Limb (tissue), 2 donors: ENCODE measurements at regions not wholly inside any gene's neighbourhood (a gene's known extent, or its start where the extent isn't known, plus 50 kb on each side); places are given as distances from the start of the nearest gene placed in this dataset.

Experiments used
- DNase-seq, 2 donors: peaks; one replicate each; pipeline ENCODE4 v3.0.0-alpha.2; 2016; ENCODE audit errors: extremely low spot score in 2 of 2

DNA sequence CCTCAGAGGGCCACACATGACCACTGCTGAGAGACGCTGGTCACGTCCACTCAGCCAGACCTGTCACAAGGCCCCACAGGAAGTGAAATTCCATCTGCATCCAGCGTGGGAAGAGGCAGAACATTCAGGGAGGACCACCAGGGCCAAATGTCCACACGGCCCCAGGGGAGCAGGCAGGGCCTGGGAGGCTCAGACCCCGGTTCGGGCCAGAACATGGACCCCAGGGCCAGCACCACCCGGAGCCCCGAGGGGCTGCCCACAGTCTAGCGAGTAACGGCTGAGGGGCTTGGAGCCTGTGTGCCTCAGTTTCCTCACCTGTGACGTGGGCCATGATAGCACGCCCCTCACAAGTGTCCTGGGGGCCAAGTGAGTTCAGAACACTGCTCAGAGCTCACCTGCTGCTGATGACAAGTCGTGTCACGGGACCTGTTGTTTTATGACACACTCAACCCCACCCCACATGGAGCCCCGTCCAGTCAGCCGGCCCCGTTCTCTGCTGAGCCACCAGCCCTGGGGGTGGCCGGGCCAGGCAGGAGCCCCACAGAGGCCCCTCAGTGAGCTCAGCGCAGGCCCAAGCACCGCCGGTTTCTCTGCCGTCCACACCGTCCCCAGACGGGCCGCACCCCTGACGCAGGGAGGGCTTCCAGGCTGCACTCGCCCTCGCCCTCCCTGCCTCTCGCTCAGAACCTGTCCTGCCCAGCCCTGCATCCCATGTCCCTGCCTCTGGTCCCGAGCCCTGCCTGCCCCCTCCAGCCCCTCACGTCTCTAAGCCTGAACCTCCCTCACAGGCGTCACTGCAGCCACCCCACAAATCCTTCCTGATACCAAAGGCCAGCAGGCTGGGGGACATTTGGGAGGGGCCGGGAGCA is 79.5 kb upstream of the GALNT9 start:
- no peak for DNase-seq

DNA sequence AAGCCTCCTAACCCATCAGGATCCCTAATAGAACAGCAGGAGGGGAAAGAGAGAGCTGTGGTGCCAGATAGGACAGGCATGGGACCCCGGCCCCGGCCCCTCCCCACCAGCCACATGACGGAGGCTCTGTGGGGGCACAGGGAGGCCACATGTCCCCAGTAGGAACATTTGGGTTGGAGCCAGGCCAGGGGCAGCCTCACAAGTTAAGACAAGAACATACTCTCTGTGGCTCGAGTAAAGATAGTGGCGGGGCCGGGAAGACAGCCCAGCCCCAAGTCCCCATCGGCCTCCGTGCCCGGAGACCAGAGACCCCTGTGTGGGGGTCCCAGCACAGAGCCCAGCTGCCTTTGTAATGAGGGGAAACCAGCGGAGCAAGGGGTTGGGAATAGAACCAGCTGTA is 78.6 kb upstream of the GALNT9 start:
- no peak for DNase-seq

DNA sequence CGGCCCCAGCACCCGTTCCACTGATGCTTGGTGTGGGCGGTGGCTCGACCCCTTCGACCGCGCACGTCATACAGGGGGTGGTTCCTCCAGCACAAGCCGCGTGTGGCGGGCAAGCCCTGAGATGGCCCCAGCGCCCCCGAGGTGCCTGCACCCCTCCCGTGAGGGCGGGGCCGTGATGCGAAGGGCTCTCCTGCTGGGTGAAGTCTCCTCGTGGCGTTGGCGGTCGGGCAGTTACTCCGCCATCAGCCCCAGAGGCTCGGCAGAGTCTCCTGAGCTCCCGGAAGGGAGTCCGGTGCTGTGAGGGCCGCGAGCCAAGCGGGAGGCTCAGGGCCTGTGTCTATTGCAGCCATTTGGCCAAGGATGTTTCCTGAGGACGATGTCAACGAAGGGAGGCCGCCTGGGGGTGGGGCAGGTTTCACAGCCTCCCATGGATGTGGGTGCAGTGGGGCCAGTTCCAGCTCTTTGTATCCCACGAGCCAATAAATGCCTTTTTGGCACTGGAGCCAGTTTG is 78.1 kb upstream of the GALNT9 start:
- no peak for DNase-seq

DNA sequence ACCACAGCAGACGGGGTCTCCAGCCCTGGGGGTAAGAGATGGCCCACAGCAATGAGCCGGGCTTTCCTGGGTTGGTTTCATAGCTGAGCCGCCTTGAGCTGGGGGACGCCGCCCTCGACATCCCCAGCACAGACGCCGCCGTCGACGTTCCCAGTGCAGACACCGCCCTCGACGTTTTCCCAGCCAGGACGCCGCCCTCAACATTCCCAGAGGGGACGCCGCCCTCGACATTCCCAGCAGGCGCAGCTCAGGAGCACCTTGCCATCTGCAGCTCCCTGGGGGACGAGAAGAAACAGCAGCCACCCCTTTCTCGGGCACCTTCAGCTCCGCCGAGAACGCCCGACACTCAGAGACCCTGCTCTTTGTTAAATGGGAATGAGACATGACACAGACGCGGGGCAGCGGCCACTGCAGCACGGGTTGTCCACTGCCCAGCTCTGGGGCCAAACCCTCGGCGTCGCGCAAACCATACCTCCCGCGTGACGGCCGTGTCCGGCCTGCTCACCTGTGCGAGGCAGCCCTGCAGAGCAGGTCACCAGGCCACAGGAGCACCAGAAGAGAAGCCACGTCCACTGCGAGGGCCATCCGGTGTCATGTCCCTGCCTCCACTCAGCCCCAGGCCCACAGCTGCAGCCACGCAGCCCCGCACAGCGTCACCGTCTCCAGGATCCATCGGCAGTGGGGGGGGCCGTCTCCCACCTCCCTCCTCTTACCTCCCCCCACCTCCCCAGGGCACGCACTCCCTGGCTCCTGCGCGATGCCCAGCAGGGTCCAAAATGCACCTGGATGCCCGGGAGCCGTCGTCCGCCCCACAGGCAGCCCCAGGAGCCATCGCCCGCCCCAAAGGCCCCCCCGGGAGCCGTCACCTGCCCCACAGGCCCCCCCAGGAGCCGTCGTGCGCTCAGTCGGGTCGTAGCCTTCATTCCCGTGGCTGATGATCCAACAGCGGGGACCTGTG is 77.4 kb upstream of the GALNT9 start:
- DNase-seq, result no peak

DNA sequence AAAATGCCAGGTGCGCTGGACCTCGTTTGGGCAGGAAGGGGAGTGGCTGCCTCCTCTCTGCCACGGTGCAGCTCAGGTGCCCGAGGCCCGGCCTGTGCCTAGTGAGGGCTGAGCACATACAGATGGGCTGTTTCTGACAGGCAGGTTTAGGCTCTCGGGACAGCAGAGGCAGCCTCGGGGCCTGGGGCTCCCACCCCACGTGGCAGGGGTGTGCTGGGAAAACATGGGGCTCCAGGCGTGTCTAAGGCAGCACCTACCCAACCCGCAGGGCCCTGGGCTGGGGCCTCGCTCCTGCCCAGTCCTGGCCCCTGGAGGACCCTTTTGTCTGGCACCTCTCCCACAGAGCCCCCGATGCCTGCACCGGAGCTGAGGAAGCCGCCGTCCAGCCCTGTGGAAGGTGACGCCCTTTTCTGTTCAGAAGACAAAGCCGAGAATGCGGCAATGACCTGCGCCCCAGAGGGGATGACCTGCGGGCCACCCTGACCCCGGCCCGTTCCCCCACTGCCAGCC is 76.4 kb upstream of the GALNT9 start:
- no peak for DNase-seq

DNA sequence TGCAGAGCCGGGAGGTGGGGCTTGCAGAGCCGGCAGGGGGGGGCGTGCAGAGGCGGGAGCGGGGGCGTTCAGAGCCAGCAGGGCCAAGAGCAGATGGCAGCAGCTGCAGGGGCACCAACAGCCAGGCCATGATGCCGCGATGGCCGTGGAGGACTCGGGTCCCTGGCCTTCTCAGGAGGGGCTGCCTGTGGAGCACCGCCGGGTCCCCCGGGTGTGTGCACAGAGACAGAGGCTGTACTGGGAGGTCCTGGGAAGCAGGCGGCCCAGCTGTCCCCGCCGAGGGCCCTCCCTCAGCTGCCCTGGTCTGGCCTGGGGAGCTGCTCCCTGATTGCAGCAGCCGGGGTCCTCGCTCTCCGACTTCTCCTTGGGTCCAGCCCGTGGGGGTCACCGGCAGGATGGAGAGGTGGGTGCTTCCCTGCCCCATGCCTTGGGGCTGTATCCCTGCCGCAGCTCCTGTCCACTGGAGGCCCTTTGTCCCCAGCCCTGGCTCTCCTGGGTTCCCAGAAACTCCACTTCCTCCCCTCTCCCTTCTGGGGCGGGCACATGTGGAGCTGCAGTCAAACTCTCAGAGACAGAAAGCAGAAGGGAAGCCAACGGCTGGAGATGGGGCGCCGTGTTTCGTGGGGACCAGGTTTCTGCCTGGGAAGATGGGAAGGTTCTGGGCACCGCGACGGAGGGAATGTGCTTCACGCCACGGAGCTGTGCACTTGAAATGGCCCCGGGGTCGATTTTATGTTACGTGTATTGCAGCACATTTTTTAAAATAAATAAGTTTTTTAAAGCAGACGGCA is 75.8 kb upstream of the GALNT9 start:
- DNase-seq, result no peak

DNA sequence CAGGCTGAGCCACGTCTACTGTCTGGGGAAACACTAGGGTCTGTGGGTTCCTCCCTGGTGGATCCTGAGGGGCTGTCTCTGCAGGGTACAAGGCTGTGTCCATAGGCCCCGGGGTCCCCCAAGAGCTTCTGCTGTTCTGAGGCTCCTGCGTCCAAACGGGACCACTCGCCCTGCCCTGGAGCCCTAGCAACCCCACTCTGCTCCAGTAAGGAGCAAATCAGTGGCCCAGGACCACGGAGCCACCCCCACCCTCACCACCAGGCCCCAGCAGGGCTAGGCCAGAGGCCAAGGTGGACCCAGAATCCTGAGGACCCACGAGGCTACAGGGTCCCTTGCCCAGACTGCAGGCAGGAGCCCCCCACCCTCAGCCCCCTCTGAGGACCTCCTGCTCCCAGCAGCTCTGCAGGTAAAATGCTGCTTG is 75.1 kb upstream of the GALNT9 start:
- DNase-seq, result no peak

DNA sequence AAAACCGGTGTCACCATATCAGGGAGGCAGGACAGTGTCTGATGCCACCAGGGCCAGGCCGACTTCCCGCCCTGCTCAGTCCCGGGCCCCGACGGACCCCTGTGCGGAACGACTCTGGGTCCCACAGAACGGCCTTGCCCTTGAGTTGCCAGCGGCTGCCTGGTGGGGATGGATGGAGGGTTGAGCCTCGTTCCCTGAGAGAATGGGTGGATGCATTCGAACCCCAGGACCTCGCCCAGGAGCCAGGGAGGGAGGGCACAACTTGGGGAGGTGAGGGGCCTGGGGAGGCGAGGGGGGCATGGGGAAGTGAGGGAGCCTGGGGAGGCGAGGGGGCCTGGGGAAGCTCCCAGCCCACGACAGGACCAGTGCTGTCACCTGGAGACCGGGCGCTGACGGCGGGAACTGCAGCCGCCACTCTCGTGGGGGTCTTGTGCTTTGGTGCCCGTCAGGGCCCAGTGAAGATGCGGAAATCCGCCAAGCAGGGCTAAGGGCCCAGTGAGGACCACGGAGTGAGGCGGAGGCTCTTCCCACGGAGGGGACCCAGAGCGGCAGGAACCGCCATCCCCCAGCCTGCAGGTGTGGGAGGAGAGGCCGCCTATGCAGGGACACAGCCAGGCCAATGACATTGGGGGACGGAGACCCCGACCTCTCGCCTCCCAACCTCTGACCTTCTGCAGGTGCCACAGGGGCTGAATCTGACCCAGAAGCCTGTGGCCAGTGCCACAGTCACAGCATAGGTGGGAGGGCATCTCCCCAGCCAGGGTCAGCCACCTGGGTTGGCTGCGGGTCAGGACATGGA is 74.4 kb upstream of the GALNT9 start:
- no peak for DNase-seq

DNA sequence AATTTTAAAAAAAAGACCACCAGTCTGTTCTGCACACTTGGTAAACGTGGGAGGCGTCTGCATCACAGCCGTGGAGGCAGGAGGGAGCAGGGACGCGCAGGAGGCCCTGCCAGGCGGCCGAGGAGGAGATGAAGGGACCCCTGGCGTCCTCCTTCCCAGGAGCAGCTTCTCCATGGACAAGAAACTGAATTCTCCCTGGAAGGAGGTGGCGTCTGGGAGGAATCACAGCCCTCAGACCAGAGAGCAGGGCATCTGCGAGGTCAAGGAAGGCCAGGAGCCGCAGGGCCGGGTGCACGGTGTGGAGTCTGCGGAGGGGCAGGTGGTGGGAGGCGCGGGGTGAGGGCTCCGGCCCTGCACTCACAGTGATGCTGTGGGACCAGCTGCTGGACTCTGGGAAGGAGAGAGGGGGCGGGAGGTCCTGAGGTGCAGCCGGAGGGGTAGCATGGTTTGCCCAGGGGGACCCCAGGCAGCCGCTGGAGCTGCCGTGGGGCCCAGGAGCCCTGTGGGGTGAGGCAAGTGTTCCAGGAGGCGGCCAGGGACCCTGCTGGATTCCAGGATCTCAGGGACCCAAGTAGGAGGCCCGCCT is 73.5 kb upstream of the GALNT9 start:
- no peak for DNase-seq

DNA sequence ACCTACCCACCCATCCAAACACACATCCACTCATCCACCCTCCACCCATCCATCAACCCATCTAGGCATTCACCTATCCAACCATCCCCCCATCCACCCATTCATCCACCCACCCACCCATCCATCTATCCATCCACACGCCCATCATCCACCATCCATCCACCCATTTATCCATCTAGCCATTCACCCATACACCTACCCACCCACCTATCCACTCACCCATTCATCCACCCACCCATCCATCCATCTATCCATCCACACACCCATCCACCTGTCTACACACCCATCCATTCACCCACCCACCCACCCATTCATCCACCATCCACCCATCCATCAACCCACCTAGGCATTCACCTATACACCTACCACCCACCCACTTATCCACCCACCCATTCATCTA is 72.6 kb upstream of the GALNT9 start:
- no peak for DNase-seq

DNA sequence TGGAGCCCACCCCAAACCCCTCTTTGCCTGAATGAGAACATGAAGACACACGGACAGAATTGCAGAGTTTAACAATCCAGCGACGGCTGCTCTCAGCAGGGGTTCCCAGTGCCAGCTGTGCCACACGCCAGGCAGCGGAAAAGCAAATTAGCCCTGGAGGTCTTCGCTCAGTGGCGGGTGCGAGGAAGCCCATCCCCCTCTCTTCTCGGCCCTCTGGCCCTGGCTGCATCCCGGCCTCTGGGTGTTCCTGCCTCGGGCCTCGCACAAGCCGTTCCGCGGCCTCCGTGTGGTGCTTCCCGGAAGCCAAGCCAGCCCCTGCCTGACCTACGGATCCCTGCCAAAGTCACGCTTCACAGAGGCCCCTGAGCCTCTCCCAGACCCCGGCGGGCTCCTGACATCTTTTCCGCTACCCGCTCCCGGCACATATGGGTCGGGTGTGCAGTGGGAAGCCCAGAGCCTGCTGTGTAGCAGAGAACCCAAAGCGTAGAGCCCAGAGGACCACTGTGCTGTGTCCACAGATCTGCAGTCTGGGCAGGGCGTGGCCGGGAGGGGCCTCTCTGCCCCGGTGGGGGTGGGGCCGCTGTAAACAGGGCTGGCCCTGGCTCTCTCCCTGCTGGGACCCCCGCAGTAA is 70.7 kb upstream of the GALNT9 start:
- DNase-seq, result peak in 1 of 2 donors; percentile 66

DNA sequence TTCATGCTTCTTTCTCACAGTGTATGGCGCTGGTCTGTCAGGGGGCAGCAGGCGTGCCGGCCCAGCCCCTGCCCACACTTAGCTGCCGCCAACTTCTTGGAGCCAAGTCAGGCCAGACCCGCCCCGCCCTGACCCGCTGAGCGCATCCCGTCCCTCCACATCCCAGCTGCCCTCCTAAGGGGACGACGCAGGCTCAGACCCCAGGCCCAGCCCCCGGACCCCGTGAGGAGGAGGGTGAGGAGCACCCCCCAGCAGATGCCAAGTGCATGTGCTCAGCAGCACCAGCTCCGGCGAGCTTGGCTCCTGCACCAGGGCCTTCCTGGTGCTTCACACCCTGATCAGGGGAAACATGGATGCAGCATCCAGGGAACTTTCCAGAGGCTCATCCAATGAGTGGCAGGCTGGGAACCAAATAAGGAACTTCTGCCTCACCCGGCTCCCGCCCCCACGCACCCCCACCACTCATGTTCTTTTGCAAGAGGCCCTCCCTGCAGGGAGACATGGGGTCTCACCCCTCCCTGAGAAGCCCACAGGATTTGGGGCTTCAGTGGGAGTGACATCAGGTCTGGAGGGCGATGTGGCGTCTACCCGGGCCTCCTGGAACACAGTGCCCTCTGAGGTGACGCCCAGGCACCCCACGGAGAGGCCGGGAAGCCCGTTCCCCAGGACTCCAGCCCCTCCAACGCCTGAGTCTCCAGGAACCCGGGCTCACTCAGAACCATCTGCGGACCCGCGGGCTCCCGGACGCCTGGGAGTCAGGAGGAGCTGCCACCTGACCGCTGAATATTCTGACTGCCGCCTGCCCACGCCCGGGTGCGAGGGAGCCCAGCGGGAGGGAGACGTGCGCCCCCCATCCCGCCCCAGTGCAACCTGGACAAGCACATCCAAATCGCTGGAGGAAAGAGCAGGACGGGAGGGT is 70.0 kb upstream of the GALNT9 start:
- no peak for DNase-seq

DNA sequence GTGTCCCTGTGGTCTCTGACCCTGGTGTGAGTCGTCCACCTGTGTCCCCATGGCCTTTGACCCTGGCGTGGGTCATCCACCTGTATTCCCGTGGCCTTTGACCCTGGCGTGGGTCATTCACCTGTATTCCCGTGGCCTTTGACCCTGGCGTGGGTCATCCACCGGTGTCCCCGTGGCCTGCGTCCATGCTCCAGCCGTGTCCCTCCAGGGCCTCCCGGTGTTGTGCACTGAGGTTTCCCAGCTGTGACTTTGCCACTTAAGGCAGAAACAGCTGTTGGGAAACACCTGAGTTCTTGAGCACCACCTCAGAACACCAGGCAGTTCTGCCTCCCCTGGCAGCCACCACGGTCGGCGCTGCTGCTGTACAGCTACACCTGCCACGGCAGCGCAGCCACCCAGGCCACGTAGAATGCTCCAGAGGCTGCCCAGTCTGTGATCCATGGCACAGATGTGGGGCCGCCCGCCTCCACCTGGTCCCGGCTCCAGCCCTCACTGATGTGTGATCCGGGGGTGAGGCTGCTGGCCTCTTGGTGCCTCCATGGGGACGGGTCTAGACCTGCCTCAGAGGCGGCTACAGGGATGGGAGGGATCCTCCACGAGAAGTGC is 69.1 kb upstream of the GALNT9 start:
- DNase-seq, result no peak

DNA sequence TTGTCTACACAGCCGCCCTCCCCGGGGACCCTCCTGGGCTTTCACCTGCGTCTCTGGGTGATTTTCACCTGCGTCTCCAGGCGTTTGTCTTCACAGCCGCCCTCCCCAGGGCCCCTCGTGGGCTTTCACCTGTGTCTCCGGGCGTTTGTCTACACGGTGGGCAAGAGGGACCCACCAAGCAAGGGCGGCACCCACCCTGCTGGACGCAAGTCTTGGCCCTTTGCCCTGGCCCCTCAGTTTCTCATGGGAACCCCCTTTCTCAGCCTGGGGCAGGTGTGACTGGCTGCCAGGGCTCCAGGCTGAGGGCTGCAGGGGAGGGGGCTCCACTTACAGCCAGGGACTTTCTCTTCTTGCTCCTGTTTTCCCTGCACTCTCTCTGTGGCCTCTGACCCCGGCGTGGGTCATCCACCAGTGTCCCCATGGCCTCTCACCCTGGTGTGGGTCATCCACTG is 68.6 kb upstream of the GALNT9 start:
- DNase-seq, result no peak

DNA sequence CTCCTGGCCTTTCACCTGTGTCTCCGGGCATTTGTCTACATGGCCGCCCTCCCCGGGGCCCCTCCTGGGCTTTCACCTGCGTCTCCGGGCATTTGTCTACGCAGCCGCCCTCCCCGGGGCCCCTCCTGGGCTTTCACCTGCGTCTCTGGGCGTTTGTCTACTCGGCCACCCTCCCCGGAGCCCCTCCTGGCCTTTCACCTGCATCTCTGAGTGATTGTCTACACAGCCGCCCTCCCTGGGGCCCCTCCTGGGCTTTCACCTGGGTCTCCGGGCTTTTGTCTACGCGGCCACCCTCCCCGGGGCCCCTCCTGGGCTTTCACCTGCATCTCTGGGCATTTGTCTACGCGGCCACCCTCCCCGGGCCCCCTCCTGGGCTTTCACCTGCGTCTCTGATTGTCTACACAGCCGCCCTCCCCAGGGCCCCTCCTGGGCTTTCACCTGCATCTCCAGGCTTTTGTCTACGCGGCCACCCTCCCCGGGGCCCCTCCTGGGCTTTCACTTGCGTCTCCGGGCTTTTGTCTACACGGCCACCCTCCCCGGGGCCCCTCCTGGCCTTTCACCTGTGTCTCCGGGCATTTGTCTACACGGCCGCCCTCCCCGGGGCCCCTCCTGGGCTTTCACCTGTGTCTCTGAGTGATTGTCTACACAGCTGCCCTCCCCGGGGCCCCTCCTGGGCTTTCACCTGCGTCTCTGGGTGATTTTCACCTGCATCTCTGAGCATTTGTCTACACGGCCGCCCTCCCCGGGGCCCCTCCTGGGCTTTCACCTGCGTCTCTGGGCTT is 68.0 kb upstream of the GALNT9 start:
- no peak for DNase-seq

DNA sequence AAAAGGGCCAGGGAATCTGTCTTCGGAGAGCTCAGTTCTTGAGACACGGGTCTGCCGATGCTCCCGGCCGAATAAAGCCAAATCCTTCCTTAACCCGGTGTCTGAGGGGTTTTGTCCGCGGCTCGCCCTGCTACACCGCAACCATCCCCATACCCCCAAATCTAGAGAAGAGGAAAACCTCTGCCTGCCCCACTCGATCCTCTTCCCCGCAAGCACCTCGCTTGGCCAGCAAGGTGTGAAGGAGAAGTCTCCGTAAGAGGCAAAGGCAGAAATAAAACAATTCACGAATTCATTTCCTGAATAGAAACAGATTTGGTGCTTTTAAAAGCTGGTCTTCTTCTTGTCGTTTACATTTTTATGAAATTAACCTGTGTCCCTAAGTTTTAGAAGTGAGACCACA is 67.3 kb upstream of the GALNT9 start:
- DNase-seq, result no peak

DNA sequence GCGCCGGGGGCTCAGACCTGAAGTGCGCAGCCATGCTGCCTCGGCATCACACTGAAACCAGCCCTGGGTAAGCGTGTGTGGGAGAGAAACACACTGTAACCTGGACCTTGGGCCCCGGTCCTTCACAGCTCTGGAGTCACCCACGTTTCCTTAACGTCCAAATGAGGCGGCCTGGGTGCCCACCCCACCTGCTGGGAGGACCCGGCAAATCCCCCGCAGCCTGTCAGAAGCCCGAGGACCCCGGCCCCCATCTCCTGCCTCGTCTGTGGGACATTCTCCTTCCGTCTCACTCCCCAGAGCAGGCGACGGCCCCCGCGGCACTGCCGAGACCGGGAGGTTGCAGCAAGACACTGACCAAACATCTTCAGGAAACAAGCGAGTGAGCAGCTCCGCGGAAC is 66.5 kb upstream of the GALNT9 start:
- DNase-seq, result no peak
